ENCODE measurements at regions not wholly inside any gene's neighbourhood (a gene's known extent, or its start where the extent isn't known, plus 50 kb on each side); places are given as distances from the start of the nearest gene placed in this dataset.

DNA sequence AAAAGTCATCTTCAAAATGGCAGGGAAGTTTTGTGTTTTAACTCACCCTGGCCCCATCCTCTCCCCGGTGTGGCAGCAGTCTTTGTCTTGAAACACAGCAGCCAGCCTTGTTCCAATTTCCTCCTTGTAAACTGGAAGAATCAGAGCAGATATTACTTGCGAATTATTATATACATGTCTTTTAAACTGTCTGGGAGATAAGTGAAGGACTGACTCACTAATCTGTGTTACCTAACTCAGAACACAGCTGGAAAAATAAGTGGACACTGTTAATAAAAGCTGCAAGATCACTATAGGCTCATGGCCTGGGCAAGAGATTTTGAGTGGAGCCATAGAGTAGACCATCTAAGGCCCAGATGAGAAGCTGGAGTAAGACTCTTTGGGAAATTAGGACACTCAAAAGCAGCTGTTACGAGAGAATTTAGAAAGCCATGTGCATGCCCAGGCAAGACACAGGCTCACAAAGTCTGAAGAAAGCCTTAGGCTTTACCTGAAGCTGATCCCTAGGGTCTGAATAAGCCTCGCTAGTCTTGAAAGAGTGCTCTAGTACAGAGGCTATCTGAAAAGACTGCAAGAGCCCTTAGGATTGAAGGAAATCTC lies 233.0 kb upstream of the RAB4A start:
- DNase-seq: no peak

- no peak for DNase-seq
These were observed 230.1 kb upstream of the RAB4A start for GRCh38 chr1:229040630-229041358.

DNA sequence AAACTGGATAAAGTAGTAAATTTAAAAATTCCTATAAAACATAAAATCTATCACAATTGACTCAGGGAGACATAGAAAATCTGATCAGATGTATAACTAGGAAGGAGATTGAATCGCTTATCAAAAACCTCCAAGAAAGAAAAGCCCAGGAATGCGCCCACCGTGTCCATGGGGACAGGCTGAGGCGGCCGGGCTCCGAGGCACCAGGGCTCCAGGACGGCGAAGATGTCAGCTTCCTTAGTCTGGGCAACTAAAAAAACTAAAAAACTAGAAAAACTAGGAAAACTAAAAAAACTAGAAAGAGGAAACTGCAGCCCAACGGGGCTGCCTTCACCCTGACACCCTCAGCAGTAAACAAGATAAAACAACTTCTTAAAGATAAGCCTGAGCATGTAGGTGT lies 229.0 kb upstream of the RAB4A start:
- DNase-seq: no peak

DNA sequence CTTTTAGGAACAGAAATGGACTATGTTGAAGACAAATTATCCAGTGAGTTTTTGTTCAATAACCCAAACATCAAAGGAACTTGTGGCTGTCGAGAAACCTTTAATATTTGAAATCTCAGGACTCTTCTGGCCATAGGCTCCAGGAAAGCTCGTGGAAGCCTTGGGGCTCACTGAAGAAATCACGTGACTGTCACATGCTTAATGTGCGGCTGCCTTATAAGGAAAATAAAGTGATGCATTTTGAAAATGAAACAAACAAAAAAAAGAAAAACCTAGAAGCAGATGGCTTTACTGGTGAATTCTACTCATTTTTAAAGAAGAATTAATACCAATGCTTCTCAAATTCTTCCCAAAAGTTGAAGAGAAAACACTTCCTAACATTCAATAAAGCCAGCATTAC lies 228.4 kb upstream of the RAB4A start:
- no peak for DNase-seq

- no peak for DNase-seq
These were observed 227.8 kb upstream of the RAB4A start for GRCh38 chr1:229043115-229043514.

DNA sequence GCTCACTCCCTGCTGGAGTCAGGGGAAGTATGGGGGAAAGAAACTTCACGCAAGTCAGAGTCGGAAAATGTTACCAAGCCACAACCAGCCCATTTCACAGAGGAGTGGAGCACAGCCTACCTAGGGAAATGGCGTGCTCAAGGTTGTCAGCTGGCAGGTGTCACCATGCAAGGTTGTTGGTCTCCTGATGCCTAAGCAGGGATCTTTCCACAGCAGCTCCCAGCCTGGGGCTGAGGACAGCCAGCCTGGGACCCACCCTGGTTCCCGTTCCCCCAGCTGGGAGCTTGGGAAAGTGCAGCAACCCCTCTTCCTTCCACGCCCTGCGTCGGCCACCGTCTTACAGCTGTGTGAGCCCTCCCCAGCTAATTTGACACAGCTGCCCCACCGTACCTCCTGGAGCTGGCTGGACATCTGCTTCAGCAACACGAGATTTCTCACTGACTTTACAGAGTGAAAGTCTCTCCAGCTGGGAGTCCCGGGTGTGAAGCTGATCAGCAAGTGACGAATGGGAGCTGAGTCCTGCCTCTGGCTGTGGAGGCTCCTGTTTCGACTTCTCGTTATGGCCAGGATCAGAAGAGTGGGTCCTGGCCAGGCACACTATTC lies 224.6 kb upstream of the RAB4A start:
- no peak for DNase-seq

GRCh38 chr1:229047161-229047839 lies 223.6 kb upstream of the RAB4A start:
- DNase-seq: no peak

- DNase-seq: no peak
These were observed 222.9 kb upstream of the RAB4A start for GRCh38 chr1:229047840-229048620.

DNA sequence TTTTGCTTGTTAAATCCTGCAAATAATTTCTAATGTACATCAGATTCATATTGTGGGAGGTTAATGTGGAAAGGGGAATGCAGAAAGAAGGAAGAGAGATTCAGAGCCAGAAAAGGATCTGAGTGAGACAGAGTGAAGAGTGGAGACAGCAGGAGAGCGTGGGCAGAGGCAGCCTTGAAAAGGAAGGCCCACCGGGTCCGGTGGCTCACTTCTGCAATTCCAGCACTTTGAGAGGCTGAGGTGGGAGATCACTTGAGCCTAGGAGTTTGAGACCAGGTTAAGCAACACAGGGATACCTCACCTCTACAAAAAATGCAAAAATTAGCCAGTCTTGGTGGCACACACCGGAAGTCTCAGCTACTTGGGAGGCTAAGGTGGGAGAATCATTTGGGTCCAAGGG lies 222.0 kb upstream of the RAB4A start:
- DNase-seq: no peak

- no peak for DNase-seq
These were observed 214.9 kb upstream of the RAB4A start for GRCh38 chr1:229056046-229056445.

GRCh38 chr1:229058111-229058561 lies 212.8 kb upstream of the RAB4A start:
- DNase-seq: peak; percentile 38 to 56

DNA sequence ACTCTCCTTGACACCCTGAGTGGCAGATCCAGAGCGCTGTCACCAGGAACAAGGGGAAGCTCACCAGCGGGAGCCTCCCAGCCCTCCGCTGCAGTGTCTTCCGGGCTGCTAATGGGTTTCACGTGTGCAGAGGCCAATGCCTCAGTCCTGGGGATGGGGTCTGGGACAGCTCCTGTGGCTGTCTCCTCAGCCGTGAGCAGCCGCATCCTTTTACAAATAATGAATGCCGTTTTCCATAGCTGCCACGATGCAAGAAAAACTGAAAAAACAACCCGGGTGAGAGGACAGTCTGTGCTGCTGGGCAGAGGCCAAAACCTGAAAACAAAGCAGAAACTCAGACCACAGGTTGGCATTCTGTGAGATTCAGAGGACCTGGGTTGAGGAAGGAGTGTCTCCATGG lies 212.2 kb upstream of the RAB4A start:
- DNase-seq: peak in 1 of 2 experiments; percentile 36

GRCh38 chr1:229059671-229060539 lies 211.0 kb upstream of the RAB4A start:
- DNase-seq: no peak

DNA sequence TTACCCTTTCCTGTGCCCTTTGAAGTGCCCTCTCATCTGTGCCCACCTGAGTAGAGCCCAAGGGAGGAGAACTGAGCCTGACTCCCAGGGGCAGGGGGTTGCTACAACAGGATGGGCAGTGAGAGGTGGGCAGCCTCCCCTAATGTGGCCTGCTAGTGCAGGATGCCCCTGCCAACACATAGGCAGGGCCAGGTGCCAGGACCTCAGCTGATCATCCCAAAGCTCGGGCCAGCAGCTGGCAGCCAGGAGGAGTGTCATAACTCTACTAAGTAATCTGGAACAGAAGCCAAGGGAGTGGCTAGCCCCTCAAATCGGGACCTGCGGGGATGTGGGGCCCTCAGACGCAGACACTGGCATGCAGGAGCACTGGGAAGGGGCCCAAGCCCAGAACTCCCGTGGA lies 208.8 kb upstream of the RAB4A start:
- DNase-seq: no peak

- DNase-seq: no peak
These were observed 207.6 kb upstream of the RAB4A start for GRCh38 chr1:229063154-229063773.

DNA sequence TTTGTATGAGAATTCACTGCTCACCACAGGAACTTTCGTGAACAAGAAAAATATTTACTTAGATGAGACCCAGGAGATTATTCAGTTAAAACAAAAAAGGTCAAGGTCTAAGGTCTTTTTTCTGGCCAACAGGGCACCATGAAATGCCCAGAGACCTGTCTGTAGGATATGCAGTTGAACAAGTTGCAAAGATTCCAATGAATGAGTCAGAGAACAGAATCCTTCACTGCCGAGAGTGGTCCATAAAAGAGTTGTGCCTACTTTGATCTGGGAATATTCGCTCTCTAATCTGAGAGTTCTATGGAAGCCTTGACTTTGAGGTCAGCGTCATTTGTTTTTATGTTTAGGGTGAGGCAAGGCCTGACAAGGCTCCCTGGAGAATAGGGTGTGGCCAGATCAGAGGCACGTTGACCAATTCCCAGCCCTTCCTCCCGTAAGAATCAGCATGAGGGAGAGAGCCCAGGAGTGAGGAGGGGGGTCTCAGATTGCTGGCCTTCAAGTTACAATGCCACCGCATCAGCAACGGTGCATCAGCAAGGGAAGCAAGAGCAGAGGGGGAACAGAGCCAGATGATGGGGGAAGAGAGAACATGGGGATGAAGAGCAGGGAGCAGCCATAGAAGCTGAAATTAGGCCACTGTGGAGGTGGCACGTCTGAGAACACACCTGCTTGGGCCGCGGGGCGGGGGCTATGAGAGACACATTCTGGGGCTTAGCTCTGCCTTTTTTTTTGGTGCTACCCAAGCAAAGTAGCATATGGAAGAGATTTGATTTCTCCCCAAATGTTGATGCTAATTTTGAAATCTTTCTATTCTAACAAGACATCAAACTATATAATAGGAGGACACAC lies 206.4 kb upstream of the RAB4A start:
- DNase-seq: no peak

DNA sequence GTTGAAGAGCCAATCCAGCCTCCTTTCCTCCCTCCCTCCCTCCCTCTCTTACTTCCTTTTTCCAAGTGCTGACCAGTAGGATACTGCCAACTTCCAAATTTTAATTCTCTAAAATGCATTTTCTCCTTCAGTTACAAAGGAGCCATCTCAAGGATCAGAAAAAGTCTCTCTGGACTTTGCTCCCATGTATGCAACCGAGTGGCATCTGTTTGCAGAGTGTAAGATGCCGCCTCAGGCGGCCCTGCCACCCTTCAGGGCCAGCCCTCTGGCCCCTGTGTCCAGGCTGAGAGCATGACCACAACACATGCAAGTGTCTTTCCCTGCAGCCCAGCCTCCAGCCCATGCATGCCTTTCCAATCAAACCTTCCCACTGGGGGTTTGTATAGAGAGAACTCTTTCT lies 205.3 kb upstream of the RAB4A start:
- DNase-seq: no peak

DNA sequence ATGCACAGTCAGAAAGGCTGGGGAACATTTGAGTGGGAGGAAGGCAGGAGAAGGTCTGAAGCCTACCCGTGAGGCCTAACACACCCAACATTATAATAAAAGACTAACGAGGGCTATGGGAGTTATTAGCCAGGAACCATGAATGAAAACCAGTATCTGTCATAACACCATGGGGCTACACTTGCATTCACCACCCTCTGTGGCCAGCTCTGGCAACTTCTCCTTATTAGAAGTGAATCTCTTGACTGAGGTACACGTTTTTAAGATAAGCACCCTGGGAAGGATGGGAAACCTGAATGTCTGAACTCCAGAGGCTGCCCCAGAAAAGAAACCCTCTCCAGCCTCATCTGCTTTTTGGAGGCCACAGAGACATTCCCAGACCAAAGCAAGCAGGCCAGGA lies 204.3 kb upstream of the RAB4A start:
- no peak for DNase-seq

GRCh38 chr1:229067546-229067945 lies 203.4 kb upstream of the RAB4A start:
- no peak for DNase-seq

GRCh38 chr1:229068270-229068987 lies 202.5 kb upstream of the RAB4A start:
- no peak for DNase-seq
